ENCODE measurements at regions not wholly inside any gene's neighbourhood (a gene's known extent, or its start where the extent isn't known, plus 50 kb on each side); places are given as distances from the start of the nearest gene placed in this dataset.
A peak's percentile ranks its signal among the peaks of the same experiment; 100 is the strongest.

- H3K9me1 ChIP-seq (ENCODE audit: control insufficient read depth, insufficient read depth, low read length), result no peaks in the 10 kb centered on the region
- no peak overlapping the region for H3K4me2 ChIP-seq (ENCODE audit: insufficient read depth, low read length)
- 0 out of 2 replicates have a peak, but pooled peaks cover 4% of the 10 kb centered on the region for H4K20me1 ChIP-seq (replicated peaks; ENCODE audit: control insufficient read depth, insufficient read depth, low read length)
- no peak overlapping the region for H3K27ac ChIP-seq (ENCODE audit: extremely low read depth, low read depth, low read length)
- H3K4me1 ChIP-seq (replicated peaks in 1 of 2; ENCODE audit: control insufficient read depth in 2 of 2, insufficient read depth in 2 of 2, low read length in 2 of 2), result peaks cover 0 to 6% of the 10 kb centered on the region in 2 experiments; a peak in 2 of 5 replicates
- ATAC-seq (no peak), DNase-seq (ENCODE audit: extremely low read depth in 1 of 4, low spot score in 3 of 4) (no peak), FAIRE-seq (no peak)
- H3K36me3 ChIP-seq (ENCODE audit: control insufficient read depth, insufficient read depth, low read length), result no peaks in the 10 kb centered on the region
- in situ Hi-C loops (cut with MboI), result no loop called here
- peaks cover 5 to 27% of the 10 kb centered on the region in 2 experiments for H3K27me3 ChIP-seq (ENCODE audit: control insufficient read depth in 2 of 2, insufficient read depth in 2 of 2, low read length in 2 of 2)
- 0% methylated on average over 1 of the region's 1 CpG for WGBS (ENCODE audit: insufficient coverage, low coverage, missing lambda C conversion rate)
- TF ChIP-seq SMARCE1 (IDR thresholded peaks at IDR 0.05) (no peak), TAF7 (tag; IDR thresholded peaks at IDR 0.05) (no peak)
- TF ChIP-seq, protein P1, sequence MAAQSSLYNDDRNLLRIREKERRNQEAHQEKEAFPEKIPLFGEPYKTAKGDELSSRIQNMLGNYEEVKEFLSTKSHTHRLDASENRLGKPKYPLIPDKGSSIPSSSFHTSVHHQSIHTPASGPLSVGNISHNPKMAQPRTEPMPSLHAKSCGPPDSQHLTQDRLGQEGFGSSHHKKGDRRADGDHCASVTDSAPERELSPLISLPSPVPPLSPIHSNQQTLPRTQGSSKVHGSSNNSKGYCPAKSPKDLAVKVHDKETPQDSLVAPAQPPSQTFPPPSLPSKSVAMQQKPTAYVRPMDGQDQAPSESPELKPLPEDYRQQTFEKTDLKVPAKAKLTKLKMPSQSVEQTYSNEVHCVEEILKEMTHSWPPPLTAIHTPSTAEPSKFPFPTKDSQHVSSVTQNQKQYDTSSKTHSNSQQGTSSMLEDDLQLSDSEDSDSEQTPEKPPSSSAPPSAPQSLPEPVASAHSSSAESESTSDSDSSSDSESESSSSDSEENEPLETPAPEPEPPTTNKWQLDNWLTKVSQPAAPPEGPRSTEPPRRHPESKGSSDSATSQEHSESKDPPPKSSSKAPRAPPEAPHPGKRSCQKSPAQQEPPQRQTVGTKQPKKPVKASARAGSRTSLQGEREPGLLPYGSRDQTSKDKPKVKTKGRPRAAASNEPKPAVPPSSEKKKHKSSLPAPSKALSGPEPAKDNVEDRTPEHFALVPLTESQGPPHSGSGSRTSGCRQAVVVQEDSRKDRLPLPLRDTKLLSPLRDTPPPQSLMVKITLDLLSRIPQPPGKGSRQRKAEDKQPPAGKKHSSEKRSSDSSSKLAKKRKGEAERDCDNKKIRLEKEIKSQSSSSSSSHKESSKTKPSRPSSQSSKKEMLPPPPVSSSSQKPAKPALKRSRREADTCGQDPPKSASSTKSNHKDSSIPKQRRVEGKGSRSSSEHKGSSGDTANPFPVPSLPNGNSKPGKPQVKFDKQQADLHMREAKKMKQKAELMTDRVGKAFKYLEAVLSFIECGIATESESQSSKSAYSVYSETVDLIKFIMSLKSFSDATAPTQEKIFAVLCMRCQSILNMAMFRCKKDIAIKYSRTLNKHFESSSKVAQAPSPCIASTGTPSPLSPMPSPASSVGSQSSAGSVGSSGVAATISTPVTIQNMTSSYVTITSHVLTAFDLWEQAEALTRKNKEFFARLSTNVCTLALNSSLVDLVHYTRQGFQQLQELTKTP (IDR thresholded peaks at IDR 0.05; ENCODE audit: low read depth in 1 of 2, partially characterized antibody in 2 of 2), result peak in 1 of 2 experiments; percentile 85
- no TSS peak for BruUV-seq (replicated peaks)
- H3K79me2 ChIP-seq (ENCODE audit: control insufficient read depth, insufficient read depth, low read length), result no peaks in the 10 kb centered on the region
- no peak overlapping the region for H3K4me3 ChIP-seq
- H2AFZ ChIP-seq (ENCODE audit: low read depth, low read length), result no peak overlapping the region
- ChIA-PET CTCF (ENCODE audit: low intra/inter-chr PET ratio) (no interaction called here), POLR2A (no interaction called here)
- intact Hi-C loops (cut with micrococcal nuclease), result no loop called here
- H3K9me3 ChIP-seq (replicated peaks; ENCODE audit: control insufficient read depth, insufficient read depth, low read depth, low read length), result no peaks in the 10 kb centered on the region
- no peak overlapping the region for H3K9ac ChIP-seq (ENCODE audit: insufficient read depth in 1 of 2, low read depth in 2 of 2, low read length in 2 of 2)
Observed at GRCh38 chr17:77511514-77512061, 370.8 kb downstream of the SEC14L1 start.
